DOHH2 (cell line): ENCODE measurements at regions not wholly inside any gene's neighbourhood (a gene's known extent, or its start where the extent isn't known, plus 50 kb on each side); places are given as distances from the start of the nearest gene placed in this dataset.

Experiments used
- H3F3A ChIP-seq: fragments of 200-600 bp; sonication (generic), shearing (Covaris generic); 2 replicates; pipeline ENCODE4 v1.6.0; 2016; ENCODE audit warnings: antibody characterized with exemption, mild to moderate bottlenecking; ENCODE audit not compliant: control insufficient read depth, insufficient read depth
- H3K27ac ChIP-seq: fragments of 200-600 bp; sonication (generic); 2 replicates; pipeline ENCODE4 v1.5.1; 2014; ENCODE audit warnings: low read depth, mild to moderate bottlenecking, low read length, moderate library complexity
- H3K27me3 ChIP-seq: fragments of 200-600 bp; sonication (generic); 2 replicates; pipeline ENCODE4 v1.6.1; 2014; ENCODE audit warnings: mild to moderate bottlenecking, low read length, mixed read lengths; ENCODE audit not compliant: control insufficient read depth
- H3K36me3 ChIP-seq: fragments of 200-600 bp; sonication (generic); 2 replicates; pipeline ENCODE4 v1.6.1; 2014; ENCODE audit warnings: mild to moderate bottlenecking, low read length, moderate library complexity, mixed read lengths; ENCODE audit not compliant: control insufficient read depth
- H3K4me1 ChIP-seq: fragments of 200-600 bp; sonication (generic); 2 replicates; pipeline ENCODE4 v1.6.1; 2014; ENCODE audit warnings: mild to moderate bottlenecking, low read length, mixed read lengths; ENCODE audit not compliant: control insufficient read depth
- H3K4me2 ChIP-seq: fragments of 200-600 bp; sonication (generic); 2 replicates; pipeline ENCODE4 v1.6.0; 2014; ENCODE audit warnings: mild to moderate bottlenecking, low read length, moderate library complexity
- H3K4me3 ChIP-seq: fragments of 200-600 bp; sonication (generic); 2 replicates; pipeline ENCODE4 v1.5.1; 2014; ENCODE audit warnings: mild to moderate bottlenecking, low read length, mixed read lengths
- H3K79me2 ChIP-seq: fragments of 200-600 bp; sonication (generic); 2 replicates; pipeline ENCODE4 v1.6.1; 2014; ENCODE audit warnings: mild to moderate bottlenecking, low read length, mixed read lengths; ENCODE audit not compliant: control insufficient read depth
- H3K9me2 ChIP-seq: fragments of 200-600 bp; sonication (generic); replicated peaks from 2 replicates; pipeline ENCODE4 v1.6.1; 2014; ENCODE audit warnings: mild to moderate bottlenecking, low read length, mixed read lengths; ENCODE audit not compliant: control insufficient read depth
- H3K9me3 ChIP-seq: fragments of 200-600 bp; sonication (generic); 2 replicates; pipeline ENCODE4 v1.6.1; 2014; ENCODE audit warnings: antibody characterized with exemption, low read length, mixed read lengths; ENCODE audit not compliant: control insufficient read depth, insufficient read depth
- H4K20me1 ChIP-seq: fragments of 200-600 bp; sonication (generic); 2 replicates; pipeline ENCODE4 v1.6.0; 2014; ENCODE audit warnings: low read depth, mild to moderate bottlenecking, antibody characterized with exemption, low read length, moderate library complexity; ENCODE audit not compliant: control insufficient read depth, insufficient read depth
- EZH2phosphoT487 ChIP-seq: fragments of 200-600 bp; sonication (generic); IDR thresholded peaks from 2 replicates; pipeline ENCODE4 v1.6.1; 2017; ENCODE audit warnings: borderline replicate concordance, mild to moderate bottlenecking, antibody characterized with exemption, low read length, moderate library complexity, mixed read lengths
- TF ChIP-seq, protein P1 (sequence below): fragments of 200-600 bp; sonication (generic); IDR thresholded peaks from one replicate; pipeline ENCODE4 v1.5.1; 2014; ENCODE audit warnings: antibody characterized with exemption, mild to moderate bottlenecking, low read depth, low read length; ENCODE audit not compliant: poor library complexity, severe bottlenecking

- Histone ChIP-seq H3K4me2 (no peak overlapping the region), H3K9me3 (no peaks in the 10 kb centered on the region), H3K79me2 (no peaks in the 10 kb centered on the region), H3K4me3 (no peak overlapping the region), H4K20me1 (no peaks in the 10 kb centered on the region), H3K9me2 (no peaks in the 10 kb centered on the region), H3K36me3 (no peaks in the 10 kb centered on the region), H3F3A (no peaks in the 10 kb centered on the region), H3K27ac (no peak overlapping the region), H3K27me3 (no peaks in the 10 kb centered on the region), H3K4me1 (no peaks in the 10 kb centered on the region)
- TF ChIP-seq EZH2phosphoT487 = no peak
- TF ChIP-seq, protein P1, sequence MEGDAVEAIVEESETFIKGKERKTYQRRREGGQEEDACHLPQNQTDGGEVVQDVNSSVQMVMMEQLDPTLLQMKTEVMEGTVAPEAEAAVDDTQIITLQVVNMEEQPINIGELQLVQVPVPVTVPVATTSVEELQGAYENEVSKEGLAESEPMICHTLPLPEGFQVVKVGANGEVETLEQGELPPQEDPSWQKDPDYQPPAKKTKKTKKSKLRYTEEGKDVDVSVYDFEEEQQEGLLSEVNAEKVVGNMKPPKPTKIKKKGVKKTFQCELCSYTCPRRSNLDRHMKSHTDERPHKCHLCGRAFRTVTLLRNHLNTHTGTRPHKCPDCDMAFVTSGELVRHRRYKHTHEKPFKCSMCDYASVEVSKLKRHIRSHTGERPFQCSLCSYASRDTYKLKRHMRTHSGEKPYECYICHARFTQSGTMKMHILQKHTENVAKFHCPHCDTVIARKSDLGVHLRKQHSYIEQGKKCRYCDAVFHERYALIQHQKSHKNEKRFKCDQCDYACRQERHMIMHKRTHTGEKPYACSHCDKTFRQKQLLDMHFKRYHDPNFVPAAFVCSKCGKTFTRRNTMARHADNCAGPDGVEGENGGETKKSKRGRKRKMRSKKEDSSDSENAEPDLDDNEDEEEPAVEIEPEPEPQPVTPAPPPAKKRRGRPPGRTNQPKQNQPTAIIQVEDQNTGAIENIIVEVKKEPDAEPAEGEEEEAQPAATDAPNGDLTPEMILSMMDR = no peak
Observed at GRCh38 chr5:39800042-39800601, 375.3 kb upstream of the DAB2 start.

DNA sequence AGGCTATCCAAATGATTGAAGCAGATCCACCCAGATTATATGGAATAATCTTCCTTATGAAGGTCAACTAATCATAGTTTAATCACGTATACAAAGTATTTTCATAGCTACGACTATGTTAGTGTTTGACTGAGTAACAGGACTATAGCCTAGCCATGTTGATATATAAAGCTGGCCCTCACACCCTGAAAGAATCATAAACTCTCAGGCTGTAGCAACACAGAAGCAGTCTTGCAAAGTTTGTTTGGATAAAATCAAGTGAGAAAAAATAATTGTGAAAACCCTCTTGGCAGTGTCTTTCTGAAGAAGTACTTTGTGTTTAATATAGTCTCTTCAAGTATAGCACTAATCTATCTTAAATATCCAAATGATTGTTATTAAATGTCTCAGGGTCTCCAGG lies 374.5 kb upstream of the DAB2 start:
- Histone ChIP-seq H3K4me3 (no peak overlapping the region), H3K27ac (no peak overlapping the region), H3K4me1 (no peaks in the 10 kb centered on the region), H3K4me2 (no peak overlapping the region), H4K20me1 (no peaks in the 10 kb centered on the region), H3K27me3 (no peaks in the 10 kb centered on the region), H3K79me2 (no peaks in the 10 kb centered on the region), H3K9me3 (no peaks in the 10 kb centered on the region), H3F3A (no peaks in the 10 kb centered on the region), H3K9me2 (no peaks in the 10 kb centered on the region), H3K36me3 (no peaks in the 10 kb centered on the region)
- no peak for TF ChIP-seq EZH2phosphoT487
- TF ChIP-seq, protein P1 = no peak

DNA sequence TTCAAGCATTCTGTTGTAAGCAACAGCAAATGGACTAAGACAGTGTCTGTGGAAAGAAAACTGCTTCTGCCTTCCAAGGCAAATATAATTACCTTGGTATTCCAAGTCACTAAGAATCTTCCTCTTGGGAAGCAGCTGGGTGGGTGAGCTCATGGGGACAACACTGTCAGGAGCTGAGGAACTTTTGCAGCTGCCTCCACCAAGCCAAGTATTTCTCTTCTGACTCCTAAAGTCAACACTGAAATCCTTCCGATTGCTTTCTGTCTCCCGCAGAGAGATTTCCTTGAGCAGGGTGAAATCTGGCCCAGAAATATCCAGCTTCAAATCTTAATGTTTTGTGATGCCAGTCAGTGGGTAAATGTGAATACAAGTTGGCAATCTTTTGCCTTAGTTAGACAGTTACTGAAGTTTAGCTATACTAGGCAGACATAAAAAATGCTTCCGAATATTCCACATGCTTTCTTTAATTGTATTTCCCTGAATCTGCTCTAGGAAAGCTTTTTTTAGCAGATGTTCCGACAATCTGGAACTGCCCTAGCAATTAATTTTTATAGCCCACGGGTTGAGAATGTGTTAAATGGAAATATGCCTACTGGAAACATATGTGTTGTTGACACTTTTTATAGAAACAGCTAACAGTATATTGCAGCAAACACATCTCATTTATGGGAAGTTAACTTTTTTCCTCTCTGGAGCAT lies 369.9 kb upstream of the DAB2 start:
- H3K9me2 ChIP-seq = no peaks in the 10 kb centered on the region
- H3K4me1 ChIP-seq = no peaks in the 10 kb centered on the region
- H3K4me2 ChIP-seq = no peak overlapping the region
- H3F3A ChIP-seq = no peaks in the 10 kb centered on the region
- TF ChIP-seq, protein P1 = no peak
- TF ChIP-seq EZH2phosphoT487 = no peak
- H3K36me3 ChIP-seq = no peaks in the 10 kb centered on the region
- no peaks in the 10 kb centered on the region for H3K9me3 ChIP-seq
- no peaks in the 10 kb centered on the region for H4K20me1 ChIP-seq
- no peak overlapping the region for H3K27ac ChIP-seq
- H3K79me2 ChIP-seq = no peaks in the 10 kb centered on the region
- no peaks in the 10 kb centered on the region for H3K27me3 ChIP-seq
- H3K4me3 ChIP-seq = no peak overlapping the region
